DND-41 (cell line): ENCODE measurements at regions not wholly inside any gene's neighbourhood (a gene's known extent, or its start where the extent isn't known, plus 50 kb on each side); places are given as distances from the start of the nearest gene placed in this dataset.

Experiments
- EZH2 ChIP-seq: IDR thresholded peaks from 3 replicates; pipeline ENCODE4 v1.6.1; 2012; ENCODE audit warnings: borderline replicate concordance, low read depth, mild to moderate bottlenecking, moderate library complexity, low read length, inconsistent platforms; ENCODE audit not compliant: severe bottlenecking
- TF ChIP-seq, protein P1 (sequence below): IDR thresholded peaks from 2 replicates; pipeline ENCODE4 v1.5.1; 2012; ENCODE audit warnings: borderline replicate concordance, low read length, moderate library complexity, mild to moderate bottlenecking; ENCODE audit not compliant: poor library complexity, severe bottlenecking; ENCODE audit errors: extremely low read depth

DNA sequence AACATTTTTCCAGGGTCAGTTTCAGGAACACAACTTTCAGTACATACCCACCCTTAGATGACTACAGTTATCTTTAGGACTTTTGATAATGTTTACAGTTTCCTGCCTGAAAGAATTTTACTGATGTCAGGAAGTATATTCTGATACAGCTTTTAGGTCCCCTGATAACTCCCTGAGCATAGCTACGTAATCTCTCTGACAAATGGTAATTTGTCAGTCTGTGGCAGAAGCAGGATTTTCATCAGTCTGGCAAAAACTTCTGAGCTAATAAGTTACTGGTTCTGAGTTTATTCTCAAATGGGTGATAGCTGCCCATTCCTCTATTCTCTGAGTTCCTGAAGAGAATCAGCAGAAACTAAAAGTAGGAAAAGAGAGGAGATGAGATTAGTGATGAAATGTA lies 270.1 kb upstream of the MTPN start:
- TF ChIP-seq, protein P1, sequence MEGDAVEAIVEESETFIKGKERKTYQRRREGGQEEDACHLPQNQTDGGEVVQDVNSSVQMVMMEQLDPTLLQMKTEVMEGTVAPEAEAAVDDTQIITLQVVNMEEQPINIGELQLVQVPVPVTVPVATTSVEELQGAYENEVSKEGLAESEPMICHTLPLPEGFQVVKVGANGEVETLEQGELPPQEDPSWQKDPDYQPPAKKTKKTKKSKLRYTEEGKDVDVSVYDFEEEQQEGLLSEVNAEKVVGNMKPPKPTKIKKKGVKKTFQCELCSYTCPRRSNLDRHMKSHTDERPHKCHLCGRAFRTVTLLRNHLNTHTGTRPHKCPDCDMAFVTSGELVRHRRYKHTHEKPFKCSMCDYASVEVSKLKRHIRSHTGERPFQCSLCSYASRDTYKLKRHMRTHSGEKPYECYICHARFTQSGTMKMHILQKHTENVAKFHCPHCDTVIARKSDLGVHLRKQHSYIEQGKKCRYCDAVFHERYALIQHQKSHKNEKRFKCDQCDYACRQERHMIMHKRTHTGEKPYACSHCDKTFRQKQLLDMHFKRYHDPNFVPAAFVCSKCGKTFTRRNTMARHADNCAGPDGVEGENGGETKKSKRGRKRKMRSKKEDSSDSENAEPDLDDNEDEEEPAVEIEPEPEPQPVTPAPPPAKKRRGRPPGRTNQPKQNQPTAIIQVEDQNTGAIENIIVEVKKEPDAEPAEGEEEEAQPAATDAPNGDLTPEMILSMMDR = no peak
- no peak for TF ChIP-seq EZH2
